ENCODE measurements at regions not wholly inside any gene's neighbourhood (a gene's known extent, or its start where the extent isn't known, plus 50 kb on each side); places are given as distances from the start of the nearest gene placed in this dataset.
"Not testable (repeated sequence)": the region's sequence is repeated elsewhere in the genome, so short reads cannot be mapped to it uniquely, and the experiment has no call there.

GRCh38 chr4:131764730-131765129 is 1384.4 kb upstream of the PCDH10 start:
- H4K20me1 ChIP-seq (ENCODE audit: insufficient read depth) = no peaks in the 10 kb centered on the region
- no peak overlapping the region for H3K9ac ChIP-seq
- TF ChIP-seq, protein P1, sequence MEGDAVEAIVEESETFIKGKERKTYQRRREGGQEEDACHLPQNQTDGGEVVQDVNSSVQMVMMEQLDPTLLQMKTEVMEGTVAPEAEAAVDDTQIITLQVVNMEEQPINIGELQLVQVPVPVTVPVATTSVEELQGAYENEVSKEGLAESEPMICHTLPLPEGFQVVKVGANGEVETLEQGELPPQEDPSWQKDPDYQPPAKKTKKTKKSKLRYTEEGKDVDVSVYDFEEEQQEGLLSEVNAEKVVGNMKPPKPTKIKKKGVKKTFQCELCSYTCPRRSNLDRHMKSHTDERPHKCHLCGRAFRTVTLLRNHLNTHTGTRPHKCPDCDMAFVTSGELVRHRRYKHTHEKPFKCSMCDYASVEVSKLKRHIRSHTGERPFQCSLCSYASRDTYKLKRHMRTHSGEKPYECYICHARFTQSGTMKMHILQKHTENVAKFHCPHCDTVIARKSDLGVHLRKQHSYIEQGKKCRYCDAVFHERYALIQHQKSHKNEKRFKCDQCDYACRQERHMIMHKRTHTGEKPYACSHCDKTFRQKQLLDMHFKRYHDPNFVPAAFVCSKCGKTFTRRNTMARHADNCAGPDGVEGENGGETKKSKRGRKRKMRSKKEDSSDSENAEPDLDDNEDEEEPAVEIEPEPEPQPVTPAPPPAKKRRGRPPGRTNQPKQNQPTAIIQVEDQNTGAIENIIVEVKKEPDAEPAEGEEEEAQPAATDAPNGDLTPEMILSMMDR (conservative IDR thresholded peaks at IDR 0.05; ENCODE audit: low read depth, low read length) = no peak

DNA sequence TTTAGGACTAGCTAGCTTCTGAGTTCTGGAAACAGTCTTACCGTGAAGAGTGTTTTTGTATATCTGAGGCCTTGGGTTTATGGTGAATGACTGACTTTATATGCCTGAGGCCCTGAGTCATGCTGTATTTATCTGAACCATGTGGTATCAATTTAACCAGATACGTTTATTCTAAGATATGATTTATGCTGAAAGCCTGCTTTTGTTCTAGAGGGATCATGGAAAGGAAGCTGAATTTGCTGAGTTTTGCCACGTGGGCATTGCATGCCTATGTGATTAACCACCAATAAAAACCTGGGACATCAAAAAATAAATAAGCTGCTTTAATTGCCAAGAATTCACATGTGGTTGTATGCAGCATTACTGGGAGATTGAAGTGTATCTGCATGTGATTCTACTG is 1374.7 kb upstream of the PCDH10 start:
- not testable (repeated sequence) for H3K4me3 ChIP-seq (IDR thresholded peaks at IDR 0.05; ENCODE audit: insufficient read depth, low read depth, low read length); H3K27me3 ChIP-seq (ENCODE audit: insufficient read depth, low read depth); H3K4me2 ChIP-seq; H3K27ac ChIP-seq; H2AFZ ChIP-seq (ENCODE audit: low read depth); H3K4me1 ChIP-seq (ENCODE audit: low read depth, poor library complexity, severe bottlenecking); H3K79me2 ChIP-seq (ENCODE audit: insufficient read depth, low read depth); H4K20me1 ChIP-seq (ENCODE audit: insufficient read depth); H3K9ac ChIP-seq; H3K36me3 ChIP-seq (ENCODE audit: insufficient read depth)

More at GRCh38 chr4:131764730-131765129, 1384.4 kb upstream of the PCDH10 start:
- Histone ChIP-seq H3K27ac (no peak overlapping the region), H3K27me3 (ENCODE audit: insufficient read depth, low read depth) (no peaks in the 10 kb centered on the region; the same call in 1 of the 2 replicates), H3K36me3 (ENCODE audit: insufficient read depth) (no peaks in the 10 kb centered on the region), H3K4me2 (no peak overlapping the region), H3K4me3 (IDR thresholded peaks at IDR 0.05; ENCODE audit: insufficient read depth, low read depth, low read length) (no peak overlapping the region), H3K79me2 (ENCODE audit: insufficient read depth, low read depth) (no peaks in the 10 kb centered on the region), H3K4me1 (ENCODE audit: low read depth, poor library complexity, severe bottlenecking) (no peaks in the 10 kb centered on the region), H2AFZ (ENCODE audit: low read depth) (no peak overlapping the region)

GRCh38 chr4:131810565-131810964 is 1338.5 kb upstream of the PCDH10 start:
- not testable (repeated sequence) for H3K27ac ChIP-seq; H3K9ac ChIP-seq; H3K79me2 ChIP-seq (ENCODE audit: insufficient read depth, low read depth); H4K20me1 ChIP-seq (ENCODE audit: insufficient read depth); H3K4me1 ChIP-seq (ENCODE audit: low read depth, poor library complexity, severe bottlenecking); H2AFZ ChIP-seq (ENCODE audit: low read depth); H3K4me3 ChIP-seq (IDR thresholded peaks at IDR 0.05; ENCODE audit: insufficient read depth, low read depth, low read length); H3K27me3 ChIP-seq (ENCODE audit: insufficient read depth, low read depth); H3K36me3 ChIP-seq (ENCODE audit: insufficient read depth); H3K4me2 ChIP-seq

Measured in KMS-11 (cell line).